Cardiac septum (tissue), 1 donor: ENCODE measurements at regions not wholly inside any gene's neighbourhood (a gene's known extent, or its start where the extent isn't known, plus 50 kb on each side); places are given as distances from the start of the nearest gene placed in this dataset.

Experiments
- DNase-seq: peaks from one replicate; pipeline ENCODE4 v3.0.0-alpha.2; 2020; ENCODE audit warnings: low spot score
- intact Hi-C: fragments of 100-400 bp; cut with DNase I; formaldehyde crosslinking; loops from one replicate; pipeline ENCODE4 v1.14.0; 2022
- donor health status: DM: no; HTN: no; CAD: no.

- intact Hi-C loops = no loop called here
- no peak for DNase-seq
Observed at GRCh38 chr9:1303932-1304331, 253.8 kb downstream of the DMRT2 start.

GRCh38 chr9:1311462-1312042 is 261.4 kb downstream of the DMRT2 start:
- intact Hi-C loops = no loop called here
- no peak for DNase-seq

DNA sequence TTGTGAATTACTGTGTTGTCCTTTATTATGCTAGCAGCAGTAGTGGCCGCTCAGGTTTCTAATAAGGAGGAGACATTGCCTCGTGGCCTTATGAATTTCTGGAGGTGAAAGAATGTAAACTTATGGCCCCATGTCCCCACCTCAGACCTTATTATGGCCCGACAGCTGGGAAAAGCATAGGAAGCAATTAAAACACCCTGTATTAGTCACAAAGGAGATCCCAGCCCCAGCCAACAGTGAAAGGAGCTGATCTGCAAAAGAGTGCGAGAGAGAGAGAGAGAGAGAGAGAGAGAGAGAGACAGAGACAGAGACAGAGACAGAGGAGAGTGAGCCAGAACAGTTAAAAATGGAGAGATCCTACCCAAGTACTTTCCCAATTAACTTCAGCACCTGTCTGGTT is 269.3 kb downstream of the DMRT2 start:
- intact Hi-C loops = no loop called here
- no peak for DNase-seq

GRCh38 chr9:1320051-1320557 is 269.9 kb downstream of the DMRT2 start:
- intact Hi-C loops = no loop called here
- DNase-seq = no peak

- DNase-seq = no peak
- intact Hi-C loops = no loop called here
Observed at GRCh38 chr9:1320607-1321195, 270.5 kb downstream of the DMRT2 start.

- DNase-seq = no peak
- intact Hi-C loops = no loop called here
Observed at GRCh38 chr9:1327467-1327866, 277.3 kb downstream of the DMRT2 start.

- no peak for DNase-seq
- intact Hi-C loops = no loop called here
Observed at GRCh38 chr9:1328341-1328740, 278.2 kb downstream of the DMRT2 start.

DNA sequence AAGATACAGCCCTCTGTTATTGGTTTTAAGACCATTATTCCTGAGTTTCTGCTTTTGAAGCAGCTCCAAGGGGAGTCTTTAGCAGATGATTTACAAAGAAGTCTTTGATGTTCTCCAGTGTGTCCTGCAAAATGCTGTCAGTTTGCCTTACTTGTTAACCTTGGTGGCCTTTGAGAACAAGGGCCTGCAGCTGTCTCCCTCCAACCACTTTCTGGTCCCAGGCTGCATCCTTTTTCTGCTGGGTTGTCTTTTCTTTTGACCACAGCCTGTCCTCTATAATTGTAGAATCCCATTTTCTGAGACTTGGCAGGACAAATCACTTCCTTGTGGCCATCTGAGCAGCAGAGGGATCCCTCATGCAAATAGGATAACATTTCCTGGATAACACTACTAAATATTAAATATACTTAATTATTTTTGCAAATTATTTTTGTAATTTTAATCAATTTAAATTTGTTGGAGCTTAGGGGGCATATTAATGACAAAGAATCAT is 281.4 kb downstream of the DMRT2 start:
- intact Hi-C loops = no loop called here
- no peak for DNase-seq

DNA sequence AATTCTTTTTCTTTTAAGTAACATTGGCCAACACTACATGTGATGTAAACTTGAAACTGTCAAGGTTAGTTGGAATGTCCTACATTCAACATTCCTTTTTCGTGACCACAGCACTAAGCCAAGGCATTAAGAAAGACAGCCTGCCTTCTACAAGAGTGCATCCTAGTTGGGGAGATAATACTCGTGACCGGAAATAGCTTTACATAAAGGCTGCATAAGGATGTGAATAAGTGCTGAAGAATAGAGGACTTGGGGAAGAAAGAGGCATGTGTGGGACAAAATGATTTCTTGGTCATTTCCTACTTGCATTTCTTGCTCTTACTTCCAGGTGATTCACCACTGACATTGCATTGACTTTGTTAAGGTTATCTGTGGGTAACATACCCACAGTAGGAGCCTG is 282.0 kb downstream of the DMRT2 start:
- DNase-seq = no peak
- intact Hi-C loops = no loop called here

DNA sequence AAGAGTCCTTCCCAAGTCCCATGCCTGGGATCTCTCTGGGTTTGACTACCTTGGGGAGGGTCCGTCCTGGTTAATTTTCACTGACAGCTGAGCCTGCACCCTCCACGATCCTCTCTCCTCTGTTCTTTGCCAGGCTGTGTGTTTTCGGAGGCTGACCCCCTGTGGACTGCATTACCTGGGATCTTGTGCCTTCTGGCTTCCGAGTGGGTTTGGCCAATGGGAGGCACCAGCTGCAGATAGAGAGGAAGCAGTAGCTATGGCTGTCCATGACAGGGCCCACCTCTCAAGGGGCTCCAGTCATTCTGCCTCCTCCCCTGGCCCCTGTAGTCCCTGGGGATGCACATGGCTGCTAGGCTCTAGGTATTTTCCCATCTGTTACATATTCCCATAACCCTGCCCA is 285.0 kb downstream of the DMRT2 start:
- intact Hi-C loops = no loop called here
- no peak for DNase-seq

DNA sequence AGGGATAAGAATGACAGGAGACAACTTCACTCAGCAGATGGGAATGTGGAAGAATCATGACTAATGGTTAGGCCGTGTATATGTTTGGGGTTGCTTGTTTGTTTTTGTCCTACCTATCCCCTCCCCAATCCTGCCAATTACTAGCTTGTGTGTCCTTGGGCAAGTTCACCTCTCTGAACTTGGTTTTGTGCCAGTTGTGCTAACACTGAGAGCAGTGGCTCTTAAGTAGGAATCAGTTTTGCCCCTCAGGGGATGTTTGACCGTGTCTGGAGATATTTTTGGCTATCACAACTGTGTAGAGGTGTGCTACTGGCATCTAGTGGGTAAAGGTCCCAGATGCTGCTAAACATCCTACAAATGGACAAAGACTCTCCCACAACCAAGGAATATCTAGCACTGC is 287.0 kb downstream of the DMRT2 start:
- intact Hi-C loops = no loop called here
- no peak for DNase-seq

GRCh38 chr9:1340390-1340789 is 290.2 kb downstream of the DMRT2 start:
- intact Hi-C loops = no loop called here
- DNase-seq = no peak

- intact Hi-C loops = no loop called here
- DNase-seq = no peak
Observed at GRCh38 chr9:1353291-1353690, 303.1 kb downstream of the DMRT2 start.

GRCh38 chr9:1354086-1354485 is 303.9 kb downstream of the DMRT2 start:
- no peak for DNase-seq
- intact Hi-C loops = no loop called here

- no peak for DNase-seq
- intact Hi-C loops = no loop called here
Observed at GRCh38 chr9:1354606-1355005, 304.4 kb downstream of the DMRT2 start.

GRCh38 chr9:1355656-1356055 is 305.5 kb downstream of the DMRT2 start:
- intact Hi-C loops = no loop called here
- no peak for DNase-seq

DNA sequence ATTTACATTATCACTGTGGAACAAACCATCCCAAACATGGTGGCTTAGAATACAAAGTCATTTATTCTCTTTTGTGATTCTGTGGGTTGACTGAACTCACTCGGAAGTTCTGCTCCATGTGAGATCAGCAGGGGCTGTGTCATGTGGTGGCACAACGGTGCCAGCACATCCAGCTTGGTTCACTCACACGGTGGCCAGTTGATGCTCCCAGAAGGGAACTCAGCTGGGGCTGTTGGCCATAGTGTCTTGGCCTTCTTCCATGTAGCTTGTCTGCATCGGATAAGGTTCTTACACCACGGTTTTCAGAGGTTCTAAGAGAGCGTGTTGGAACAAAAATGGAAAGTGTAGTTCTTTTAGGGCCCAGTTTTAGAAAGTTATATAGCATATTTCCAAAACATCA is 312.7 kb downstream of the DMRT2 start:
- intact Hi-C loops = no loop called here
- DNase-seq = no peak

GRCh38 chr9:1366276-1366675 is 316.1 kb downstream of the DMRT2 start:
- intact Hi-C loops = no loop called here
- no peak for DNase-seq

GRCh38 chr9:1369297-1369696 is 319.1 kb downstream of the DMRT2 start:
- intact Hi-C loops = no loop called here
- no peak for DNase-seq

DNA sequence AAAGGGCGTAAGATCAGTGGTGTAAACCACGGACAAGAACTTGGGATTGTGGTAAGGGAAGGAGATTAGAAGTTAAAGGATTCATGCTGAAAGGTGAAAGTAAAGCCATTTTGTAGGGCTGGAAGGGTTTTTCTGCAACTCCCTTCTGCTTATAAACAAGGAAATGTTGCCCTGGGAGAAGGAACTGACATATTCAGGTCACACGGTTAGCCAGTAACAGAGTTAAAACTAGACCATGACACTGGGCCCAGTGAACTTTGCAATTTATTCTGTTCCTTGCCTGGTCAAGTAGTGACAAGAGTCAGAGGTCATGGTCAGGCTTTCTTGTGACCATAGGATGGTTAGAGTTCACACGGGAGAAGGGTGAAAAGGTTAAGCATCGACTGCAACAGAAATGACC is 323.3 kb downstream of the DMRT2 start:
- DNase-seq = no peak
- intact Hi-C loops = no loop called here

GRCh38 chr9:1383899-1384455 is 333.8 kb downstream of the DMRT2 start:
- intact Hi-C loops = no loop called here
- DNase-seq = no peak
